H9 (cell line): ENCODE measurements at regions not wholly inside any gene's neighbourhood (a gene's known extent, or its start where the extent isn't known, plus 50 kb on each side); places are given as distances from the start of the nearest gene placed in this dataset.
A peak's percentile ranks its signal among the peaks of the same experiment; 100 is the strongest.

Source experiments
- DNase-seq: peaks from one replicate; pipeline ENCODE4 v3.0.0-alpha.2; 2017
- H2AFZ ChIP-seq: one replicate; pipeline ENCODE4 v1.6.1; 2013; ENCODE audit warnings: mild to moderate bottlenecking, low read length, control low read depth, moderate library complexity
- H2AK5ac ChIP-seq: 2 replicates; pipeline ENCODE4 v1.6.1; 2013; ENCODE audit warnings: low read length, control low read depth, mixed read lengths; ENCODE audit not compliant: insufficient read length
- H2BK120ac ChIP-seq: one replicate; pipeline ENCODE4 v1.6.1; 2013; ENCODE audit warnings: low read depth, mild to moderate bottlenecking, low read length, control low read depth, inconsistent platforms; ENCODE audit not compliant: poor library complexity, severe bottlenecking
- H2BK12ac ChIP-seq: 2 replicates; pipeline ENCODE4 v1.6.1; 2013; ENCODE audit warnings: low read length, control low read depth, mixed read lengths, low read depth; ENCODE audit not compliant: insufficient read length
- H2BK15ac ChIP-seq: 2 replicates; pipeline ENCODE4 v1.6.1; 2013; ENCODE audit warnings: low read depth, low read length, control low read depth
- H2BK20ac ChIP-seq: one replicate; pipeline ENCODE4 v1.6.1; 2013; ENCODE audit warnings: low read depth, mild to moderate bottlenecking, low read length, control low read depth, inconsistent platforms; ENCODE audit not compliant: poor library complexity, severe bottlenecking
- H2BK5ac ChIP-seq: 2 replicates; pipeline ENCODE4 v1.6.1; 2013; ENCODE audit warnings: low read length, control low read depth, mixed read lengths; ENCODE audit not compliant: insufficient read length
- H3K14ac ChIP-seq: 2 replicates; pipeline ENCODE4 v1.6.1; 2013; ENCODE audit warnings: low read length, control low read depth; ENCODE audit not compliant: insufficient read depth
- H3K18ac ChIP-seq: 2 replicates; pipeline ENCODE4 v1.6.1; 2013; ENCODE audit warnings: low read depth, mild to moderate bottlenecking, mixed read lengths, low read length, control low read depth; ENCODE audit not compliant: insufficient read length
- H3K23ac ChIP-seq: 2 replicates; pipeline ENCODE4 v1.6.1; 2013; ENCODE audit warnings: low read length, control low read depth, mixed read lengths, low read depth; ENCODE audit not compliant: insufficient read length
- H3K23me2 ChIP-seq: 2 replicates; pipeline ENCODE4 v1.6.1; 2013; ENCODE audit warnings: low read depth, mild to moderate bottlenecking, mixed read lengths, low read length, control low read depth; ENCODE audit not compliant: insufficient read length, poor library complexity, severe bottlenecking
- H3K27ac ChIP-seq: 2 replicates; pipeline ENCODE4 v1.5.1; 2013; ENCODE audit warnings: low read length, control low read depth, mixed read lengths, low read depth; ENCODE audit not compliant: insufficient read length
- H3K27me3 ChIP-seq: 2 replicates; pipeline ENCODE4 v1.6.1; 2013; ENCODE audit warnings: low read length, control low read depth, inconsistent platforms; ENCODE audit not compliant: insufficient read depth
- H3K4ac ChIP-seq: 2 replicates; pipeline ENCODE4 v1.6.1; 2013; ENCODE audit warnings: low read depth, mild to moderate bottlenecking, control low read depth, inconsistent platforms, low read length, moderate library complexity
- H3K4me1 ChIP-seq: 2 replicates; pipeline ENCODE4 v1.6.1; 2013; ENCODE audit warnings: low read length, control low read depth, inconsistent platforms; ENCODE audit not compliant: insufficient read depth
- H3K4me2 ChIP-seq: 2 replicates; pipeline ENCODE4 v1.6.1; 2013; ENCODE audit warnings: low read length, control low read depth, mixed read lengths; ENCODE audit not compliant: insufficient read length, insufficient read depth
- H3K56ac ChIP-seq: 2 replicates; pipeline ENCODE4 v1.6.1; 2013; ENCODE audit warnings: low read depth, mild to moderate bottlenecking, mixed read lengths, low read length, control low read depth; ENCODE audit not compliant: insufficient read length
- H3K79me1 ChIP-seq: 2 replicates; pipeline ENCODE4 v1.6.1; 2013; ENCODE audit warnings: low read depth, mild to moderate bottlenecking, moderate library complexity, low read length, control low read depth, inconsistent platforms; ENCODE audit not compliant: insufficient read depth, poor library complexity, severe bottlenecking
- H3K79me2 ChIP-seq: 2 replicates; pipeline ENCODE4 v1.6.1; 2013; ENCODE audit warnings: low read length, control low read depth, inconsistent platforms; ENCODE audit not compliant: insufficient read depth
- H3K9ac ChIP-seq: 2 replicates; pipeline ENCODE4 v1.6.1; 2013; ENCODE audit warnings: low read length, control low read depth, mixed read lengths; ENCODE audit not compliant: insufficient read length; ENCODE audit errors: extremely low read depth
- H3K9me3 ChIP-seq: one replicate; pipeline ENCODE4 v1.6.1; 2013; ENCODE audit warnings: low read depth, low read length, inconsistent platforms; ENCODE audit not compliant: control insufficient read depth
- H3T11ph ChIP-seq: one replicate; pipeline ENCODE4 v1.6.1; 2013; ENCODE audit warnings: mild to moderate bottlenecking, low read length, control low read depth, inconsistent platforms
- H4K20me1 ChIP-seq: one replicate; pipeline ENCODE4 v1.6.1; 2013; ENCODE audit not compliant: control insufficient read depth, insufficient read length, insufficient read depth
- H4K5ac ChIP-seq: 2 replicates; pipeline ENCODE4 v1.6.1; 2013; ENCODE audit warnings: low read depth, mild to moderate bottlenecking, mixed read lengths, low read length, control low read depth; ENCODE audit not compliant: insufficient read length
- H4K8ac ChIP-seq: replicated peaks from 2 replicates; pipeline ENCODE4 v1.6.1; 2013; ENCODE audit warnings: low read length, control low read depth, mixed read lengths, low read depth; ENCODE audit not compliant: insufficient read length
- H4K91ac ChIP-seq: 2 replicates; pipeline ENCODE4 v1.6.1; 2013; ENCODE audit warnings: low read depth, mild to moderate bottlenecking, moderate library complexity, mixed read lengths, low read length, control low read depth; ENCODE audit not compliant: insufficient read length
- H3K27ac Mint-ChIP-seq, 3 experiments: 2 replicates in 2 of 3; 3 replicates in 1 of 3; pipeline ENCODE4 v1.8.0; 2020 to 2021; ENCODE audit warnings: mixed read lengths in 3 of 3, mild to moderate bottlenecking in 1 of 3, moderate library complexity in 1 of 3
- H3K27me3 Mint-ChIP-seq: 2 replicates; pipeline ENCODE4 v1.8.0; 2021; ENCODE audit warnings: low read depth, mild to moderate bottlenecking, moderate library complexity, mixed read lengths
- H3K36me3 Mint-ChIP-seq, 3 experiments: 2 replicates in 2 of 3; 3 replicates in 1 of 3; pipeline ENCODE4 v1.8.0; 2020 to 2021; ENCODE audit warnings: low read depth in 3 of 3, mixed read lengths in 3 of 3; ENCODE audit not compliant: insufficient read depth in 1 of 3
- H3K4me1 Mint-ChIP-seq, 2 experiments: 2 replicates each; pipeline ENCODE4 v1.8.0; 2020; ENCODE audit warnings: mixed read lengths in 2 of 2
- H3K4me3 Mint-ChIP-seq, 2 experiments: 2 replicates in 1 of 2; 3 replicates in 1 of 2; pipeline ENCODE4 v1.8.0; 2020 to 2021; ENCODE audit warnings: mild to moderate bottlenecking in 2 of 2, mixed read lengths in 2 of 2, moderate library complexity in 1 of 2
- H3K9me3 Mint-ChIP-seq, 2 experiments: 2 replicates in 1 of 2; 3 replicates in 1 of 2; pipeline ENCODE4 v1.8.0; 2020; ENCODE audit warnings: mild to moderate bottlenecking in 2 of 2, mixed read lengths in 2 of 2, moderate library complexity in 1 of 2
- WGBS: extraction: QIAGEN DNeasy Blood & Tissue Kit; methylation state at CpG from one replicate; pipeline ENCODE4 v1.1.7; 2013; ENCODE audit warnings: missing lambda C conversion rate, low lambda C conversion rate, mixed read lengths; ENCODE audit not compliant: insufficient read length; ENCODE audit errors: extremely low coverage; 5-methylcytosine and 5-hydroxymethylcytosine counted together
- TF ChIP-seq, protein P1 (sequence below): fragments of 200-600 bp; sonication (generic); conservative IDR thresholded peaks from 3 replicates; pipeline ENCODE4 v1.8.0; 2021; ENCODE audit warnings: antibody characterized with exemption, mild to moderate bottlenecking

DNA sequence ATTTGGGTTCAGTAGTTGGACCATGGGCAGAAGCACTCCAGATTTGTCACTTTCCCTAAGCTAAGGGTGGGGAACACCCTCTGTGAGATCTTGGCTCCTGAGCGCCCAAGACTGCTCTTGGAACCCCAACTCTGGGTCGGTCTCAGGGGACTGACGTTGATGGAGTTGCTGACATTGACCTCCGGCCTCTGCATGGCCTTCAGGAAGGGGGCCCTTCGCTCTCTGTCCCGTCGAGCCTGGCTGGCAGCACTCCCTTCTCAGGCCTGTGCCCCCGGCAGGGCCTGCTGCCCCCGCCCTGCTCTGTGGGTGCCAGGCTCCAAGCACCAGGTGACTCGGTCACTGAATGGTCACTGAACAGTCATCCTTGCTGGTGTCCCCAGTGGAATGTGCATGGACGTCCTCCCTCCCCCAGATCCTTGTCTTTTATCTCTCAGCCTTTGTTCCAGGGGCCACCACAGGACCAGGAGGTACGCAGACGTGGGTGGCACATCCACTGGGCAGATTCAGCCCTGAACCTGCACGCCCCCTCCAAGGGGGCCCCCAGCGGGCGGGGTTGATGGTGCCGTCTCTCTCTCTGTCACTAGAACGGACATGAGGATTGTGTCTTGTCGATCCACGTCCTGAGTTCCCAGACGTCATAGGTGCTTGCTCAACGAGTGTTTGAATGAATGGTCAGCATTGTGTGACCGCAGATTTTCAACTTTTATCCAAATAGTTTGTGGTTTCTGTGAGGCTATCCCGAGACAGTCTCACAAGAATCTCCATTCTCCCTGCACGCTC is 314.5 kb downstream of the SEC14L1 start:
- peaks cover 13% of the 10 kb centered on the region; the same call in 1 of the 2 replicates for H3K79me2 ChIP-seq

More for the DNA sequence above, 314.5 kb downstream of the SEC14L1 start:
- no peak overlapping the region for H3K4me2 ChIP-seq
- H3K9ac ChIP-seq, result no peak overlapping the region
- H3K4ac ChIP-seq, result no peak overlapping the region
- H2BK12ac ChIP-seq, result no peak overlapping the region
- no peak for DNase-seq
- no peak overlapping the region for H3K23ac ChIP-seq
- no peak overlapping the region for H2BK5ac ChIP-seq
- H2AK5ac ChIP-seq, result no peak overlapping the region
- TF ChIP-seq, protein P1, sequence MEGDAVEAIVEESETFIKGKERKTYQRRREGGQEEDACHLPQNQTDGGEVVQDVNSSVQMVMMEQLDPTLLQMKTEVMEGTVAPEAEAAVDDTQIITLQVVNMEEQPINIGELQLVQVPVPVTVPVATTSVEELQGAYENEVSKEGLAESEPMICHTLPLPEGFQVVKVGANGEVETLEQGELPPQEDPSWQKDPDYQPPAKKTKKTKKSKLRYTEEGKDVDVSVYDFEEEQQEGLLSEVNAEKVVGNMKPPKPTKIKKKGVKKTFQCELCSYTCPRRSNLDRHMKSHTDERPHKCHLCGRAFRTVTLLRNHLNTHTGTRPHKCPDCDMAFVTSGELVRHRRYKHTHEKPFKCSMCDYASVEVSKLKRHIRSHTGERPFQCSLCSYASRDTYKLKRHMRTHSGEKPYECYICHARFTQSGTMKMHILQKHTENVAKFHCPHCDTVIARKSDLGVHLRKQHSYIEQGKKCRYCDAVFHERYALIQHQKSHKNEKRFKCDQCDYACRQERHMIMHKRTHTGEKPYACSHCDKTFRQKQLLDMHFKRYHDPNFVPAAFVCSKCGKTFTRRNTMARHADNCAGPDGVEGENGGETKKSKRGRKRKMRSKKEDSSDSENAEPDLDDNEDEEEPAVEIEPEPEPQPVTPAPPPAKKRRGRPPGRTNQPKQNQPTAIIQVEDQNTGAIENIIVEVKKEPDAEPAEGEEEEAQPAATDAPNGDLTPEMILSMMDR, result no peak
- H2BK120ac ChIP-seq, result no peak overlapping the region
- no peak overlapping the region for H2AFZ ChIP-seq
- no peak overlapping the region for H3K27ac ChIP-seq
- H3K27ac Mint-ChIP-seq, result peak overlapping the region; percentile 6 to 57 (median 53); a peak in 4 of 7 replicates
- H2BK20ac ChIP-seq, result no peak overlapping the region
- no peaks in the 10 kb centered on the region for H3K9me3 ChIP-seq
- no peaks in the 10 kb centered on the region; the same call in 1 of the 2 replicates for H3K27me3 Mint-ChIP-seq
- H3K14ac ChIP-seq, result no peak overlapping the region
- no peak overlapping the region for H4K91ac ChIP-seq
- H3K9me3 Mint-ChIP-seq, result no peaks in the 10 kb centered on the region
- no CpG with 5 or more reads among the region's 25 CpGs for WGBS
- no peak overlapping the region for H4K5ac ChIP-seq
- H2BK15ac ChIP-seq, result no peak overlapping the region
- H4K8ac ChIP-seq, result no peak overlapping the region
- H3K27me3 ChIP-seq, result no peaks in the 10 kb centered on the region
- H3K4me1 ChIP-seq, result peaks cover 11% of the 10 kb centered on the region; the same call in 1 of the 2 replicates
- peaks cover 18% of the 10 kb centered on the region for H3K23me2 ChIP-seq
- H3K36me3 Mint-ChIP-seq, result peaks cover 0 to 5% (median 5%) of the 10 kb centered on the region in 3 experiments; a peak in 3 of 7 replicates
- H3K18ac ChIP-seq, result no peak overlapping the region
- H3K79me1 ChIP-seq, result peaks cover 14% of the 10 kb centered on the region
- no peak overlapping the region for H3K56ac ChIP-seq
- H3K4me3 Mint-ChIP-seq, result no peak overlapping the region; a peak in 1 of 5 replicates
- peaks cover 3% of the 10 kb centered on the region for H4K20me1 ChIP-seq
- no peak overlapping the region for H3T11ph ChIP-seq
- H3K4me1 Mint-ChIP-seq, result peaks cover 56 to 70% of the 10 kb centered on the region in 2 experiments
